ENCODE measurements at regions not wholly inside any gene's neighbourhood (a gene's known extent, or its start where the extent isn't known, plus 50 kb on each side); places are given as distances from the start of the nearest gene placed in this dataset.
"Not testable (repeated sequence)": the region's sequence is repeated elsewhere in the genome, so short reads cannot be mapped to it uniquely, and the experiment has no call there.

GRCh38 chr1:79896140-79896539, 889.6 kb upstream of the ADGRL4 start:
- Histone ChIP-seq H3K27ac (ENCODE audit: low read depth in 1 of 2, low read length in 1 of 2) (no peak overlapping the region), H3K9ac (ENCODE audit: insufficient read depth in 1 of 2, low read length in 2 of 2) (no peak overlapping the region), H3K27me3 (ENCODE audit: control insufficient read depth in 3 of 3, insufficient read depth in 3 of 3, low read length in 2 of 3) (no peaks in the 10 kb centered on the region), H3K9me3 (ENCODE audit: control insufficient read depth in 4 of 4, insufficient read depth in 3 of 4, low read length in 3 of 4) (peaks cover 0 to 5% (median 0%) of the 10 kb centered on the region in 4 donors), H3K4me1 (ENCODE audit: control insufficient read depth in 5 of 5, insufficient read depth in 5 of 5, low read length in 5 of 5) (no peaks in the 10 kb centered on the region), H3K36me3 (ENCODE audit: control insufficient read depth in 4 of 4, insufficient read depth in 4 of 4, low read length in 4 of 4) (no peaks in the 10 kb centered on the region), H3K4me3 (no peak overlapping the region)
- DNase-seq (no peak), ATAC-seq (ENCODE audit: insufficient read depth, low FRiP score) (no peak)
- 76 to 89% methylated on average over 2 of the region's 2 CpGs for WGBS, 2 donors
- TF ChIP-seq CTCF (IDR thresholded peaks at IDR 0.05; ENCODE audit: control extremely low read depth, extremely low read depth): no peak

- TF ChIP-seq CTCF (IDR thresholded peaks at IDR 0.05; ENCODE audit: control extremely low read depth, extremely low read depth): no peak
- ATAC-seq (ENCODE audit: insufficient read depth, low FRiP score) (no peak), DNase-seq (peak in 1 of 3 donors; percentile 47)
- 56 to 64% methylated on average over 2 of the region's 2 CpGs for WGBS, 2 donors
- Histone ChIP-seq H3K27ac (ENCODE audit: low read depth in 1 of 2, low read length in 1 of 2) (no peak overlapping the region), H3K36me3 (ENCODE audit: control insufficient read depth in 4 of 4, insufficient read depth in 4 of 4, low read length in 4 of 4) (no peaks in the 10 kb centered on the region), H3K4me1 (ENCODE audit: control insufficient read depth in 5 of 5, insufficient read depth in 5 of 5, low read length in 5 of 5) (no peaks in the 10 kb centered on the region), H3K9me3 (ENCODE audit: control insufficient read depth in 4 of 4, insufficient read depth in 3 of 4, low read length in 3 of 4) (peaks cover 0 to 5% (median 0%) of the 10 kb centered on the region in 4 donors), H3K9ac (ENCODE audit: insufficient read depth in 1 of 2, low read length in 2 of 2) (no peak overlapping the region), H3K27me3 (ENCODE audit: control insufficient read depth in 3 of 3, insufficient read depth in 3 of 3, low read length in 2 of 3) (no peaks in the 10 kb centered on the region), H3K4me3 (no peak overlapping the region)
These were observed 889.0 kb upstream of the ADGRL4 start for GRCh38 chr1:79895573-79895972.

GRCh38 chr1:79894129-79894528, 887.6 kb upstream of the ADGRL4 start:
- ATAC-seq (ENCODE audit: insufficient read depth, low FRiP score): not testable (repeated sequence)
- WGBS, 2 donors: 57 to 63% methylated on average over 6 of the region's 6 CpGs

GRCh38 chr1:79887059-79887458, 880.5 kb upstream of the ADGRL4 start:
- H3K9ac ChIP-seq (ENCODE audit: insufficient read depth in 1 of 2, low read length in 2 of 2): no peak overlapping the region
- peaks cover 0 to 3% (median 0%) of the 10 kb centered on the region in 4 donors for H3K9me3 ChIP-seq (ENCODE audit: control insufficient read depth in 4 of 4, insufficient read depth in 3 of 4, low read length in 3 of 4)
- no peak for DNase-seq
- TF ChIP-seq CTCF (IDR thresholded peaks at IDR 0.05; ENCODE audit: control extremely low read depth, extremely low read depth): no peak
- H3K27ac ChIP-seq (ENCODE audit: low read depth in 1 of 2, low read length in 1 of 2): no peak overlapping the region
- no peak overlapping the region for H3K4me3 ChIP-seq
- H3K27me3 ChIP-seq (ENCODE audit: control insufficient read depth in 3 of 3, insufficient read depth in 3 of 3, low read length in 2 of 3): no peaks in the 10 kb centered on the region
- no peaks in the 10 kb centered on the region for H3K4me1 ChIP-seq (ENCODE audit: control insufficient read depth in 5 of 5, insufficient read depth in 5 of 5, low read length in 5 of 5)
- no peaks in the 10 kb centered on the region for H3K36me3 ChIP-seq (ENCODE audit: control insufficient read depth in 4 of 4, insufficient read depth in 4 of 4, low read length in 4 of 4)
- no peak for ATAC-seq (ENCODE audit: insufficient read depth, low FRiP score)

More at GRCh38 chr1:79894129-79894528, 887.6 kb upstream of the ADGRL4 start:
- not testable (repeated sequence) for H3K4me3 ChIP-seq; H3K9me3 ChIP-seq (ENCODE audit: control insufficient read depth in 4 of 4, insufficient read depth in 3 of 4, low read length in 3 of 4); DNase-seq; H3K4me1 ChIP-seq (ENCODE audit: control insufficient read depth in 5 of 5, insufficient read depth in 5 of 5, low read length in 5 of 5); H3K9ac ChIP-seq (ENCODE audit: insufficient read depth in 1 of 2, low read length in 2 of 2); H3K36me3 ChIP-seq (ENCODE audit: control insufficient read depth in 4 of 4, insufficient read depth in 4 of 4, low read length in 4 of 4); H3K27me3 ChIP-seq (ENCODE audit: control insufficient read depth in 3 of 3, insufficient read depth in 3 of 3, low read length in 2 of 3); H3K27ac ChIP-seq (ENCODE audit: low read depth in 1 of 2, low read length in 1 of 2)

Data from lung (tissue), 11 donors.